G401 (cell line): ENCODE measurements at regions not wholly inside any gene's neighbourhood (a gene's known extent, or its start where the extent isn't known, plus 50 kb on each side); places are given as distances from the start of the nearest gene placed in this dataset.

ENCODE experiments used
- DNase-seq: peaks from one replicate; pipeline ENCODE4 v3.0.0-alpha.2; 2015; ENCODE audit warnings: low spot score
- in situ Hi-C: cut with HindIII; loops from 2 replicates; pipeline ENCODE4 v1.10.0; 2016; ENCODE audit warnings: low sequenced_read_pairs, mixed read lengths

- in situ Hi-C loops, result no loop called here
- DNase-seq, result no peak
Observed at GRCh38 chr18:61989138-61989537, 96.3 kb upstream of the RNF152 start.

DNA sequence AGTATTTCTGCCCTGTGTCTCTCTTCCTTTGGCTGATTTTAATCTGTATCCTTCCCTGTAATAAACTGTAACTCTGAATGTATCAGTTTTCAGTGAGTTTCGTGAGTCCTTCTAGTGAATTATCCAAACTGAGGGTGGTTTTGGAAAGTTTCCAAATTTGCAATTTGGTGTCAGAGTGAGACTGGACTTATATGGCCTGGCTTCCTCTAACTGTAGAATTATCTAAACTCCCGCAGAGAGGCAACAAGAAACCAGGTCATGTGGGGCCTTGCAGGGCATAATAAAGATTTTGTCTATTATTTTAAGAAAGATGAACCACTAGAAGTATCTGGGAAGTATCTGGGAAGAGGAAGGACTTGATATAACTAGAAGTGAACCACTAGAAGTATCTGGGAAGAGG is 95.3 kb upstream of the RNF152 start:
- in situ Hi-C loops, result no loop called here
- peak; percentile 27 for DNase-seq

GRCh38 chr18:61985681-61986080 is 92.9 kb upstream of the RNF152 start:
- DNase-seq, result no peak
- in situ Hi-C loops, result no loop called here

DNA sequence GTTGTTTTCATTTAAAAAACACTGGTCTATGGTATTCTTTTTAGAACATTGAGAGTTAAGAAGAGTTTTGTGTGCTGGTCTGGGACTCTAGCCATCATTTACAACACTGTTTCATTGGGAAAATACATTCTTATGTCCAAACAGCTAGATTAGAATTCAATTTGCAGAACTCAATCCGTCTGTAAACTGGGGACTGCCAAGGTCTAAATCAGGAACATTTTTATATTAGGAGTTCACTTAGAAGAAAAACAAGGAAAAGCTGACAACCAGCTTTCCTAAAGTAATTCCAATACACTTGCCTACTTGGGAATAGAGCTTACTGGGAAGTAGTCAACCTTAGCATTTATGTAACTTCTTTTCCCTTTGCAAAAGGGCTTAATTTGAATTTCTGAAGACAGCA is 91.5 kb upstream of the RNF152 start:
- in situ Hi-C loops, result no loop called here

DNA sequence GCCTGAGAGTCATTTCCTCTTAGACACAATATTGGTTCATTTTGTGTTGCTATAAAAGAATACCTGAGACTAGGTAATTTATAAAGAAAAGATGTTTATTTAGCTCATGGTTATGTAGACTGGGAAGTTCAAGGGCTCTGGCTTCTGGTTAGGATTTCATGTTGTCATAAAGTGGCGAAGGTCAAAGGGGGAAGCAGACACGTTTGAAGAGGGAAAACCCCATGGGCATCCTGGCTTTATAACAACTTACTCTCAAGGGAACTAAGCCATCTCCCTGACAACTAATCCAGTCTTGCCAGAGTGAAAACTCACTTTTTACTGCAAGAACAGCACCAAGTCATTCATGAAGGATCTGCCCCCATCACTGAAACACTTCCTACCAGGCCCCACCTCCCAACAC is 89.7 kb upstream of the RNF152 start:
- no peak for DNase-seq
- in situ Hi-C loops, result no loop called here

More for the DNA sequence above, 91.5 kb upstream of the RNF152 start:
- DNase-seq, result no peak

DNA sequence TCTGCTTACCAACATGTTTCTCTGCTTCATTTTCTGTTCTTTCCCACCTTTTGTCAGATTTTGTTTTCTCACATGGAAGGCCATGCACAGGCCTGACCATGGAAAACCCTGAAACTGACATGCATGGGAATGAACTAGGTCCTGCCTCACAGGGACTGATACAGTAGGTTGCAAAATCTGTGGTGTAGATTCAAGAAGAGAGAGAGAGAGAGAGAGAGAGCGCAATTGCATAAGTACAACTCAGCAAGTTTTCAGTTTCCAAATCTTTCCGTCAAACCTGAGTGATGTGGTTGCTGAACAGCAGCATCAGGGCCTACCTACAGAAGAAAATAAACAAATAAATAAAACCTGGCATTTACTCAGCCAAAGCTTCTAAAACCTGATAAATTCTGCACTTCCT is 87.5 kb upstream of the RNF152 start:
- no peak for DNase-seq
- in situ Hi-C loops, result no loop called here

DNA sequence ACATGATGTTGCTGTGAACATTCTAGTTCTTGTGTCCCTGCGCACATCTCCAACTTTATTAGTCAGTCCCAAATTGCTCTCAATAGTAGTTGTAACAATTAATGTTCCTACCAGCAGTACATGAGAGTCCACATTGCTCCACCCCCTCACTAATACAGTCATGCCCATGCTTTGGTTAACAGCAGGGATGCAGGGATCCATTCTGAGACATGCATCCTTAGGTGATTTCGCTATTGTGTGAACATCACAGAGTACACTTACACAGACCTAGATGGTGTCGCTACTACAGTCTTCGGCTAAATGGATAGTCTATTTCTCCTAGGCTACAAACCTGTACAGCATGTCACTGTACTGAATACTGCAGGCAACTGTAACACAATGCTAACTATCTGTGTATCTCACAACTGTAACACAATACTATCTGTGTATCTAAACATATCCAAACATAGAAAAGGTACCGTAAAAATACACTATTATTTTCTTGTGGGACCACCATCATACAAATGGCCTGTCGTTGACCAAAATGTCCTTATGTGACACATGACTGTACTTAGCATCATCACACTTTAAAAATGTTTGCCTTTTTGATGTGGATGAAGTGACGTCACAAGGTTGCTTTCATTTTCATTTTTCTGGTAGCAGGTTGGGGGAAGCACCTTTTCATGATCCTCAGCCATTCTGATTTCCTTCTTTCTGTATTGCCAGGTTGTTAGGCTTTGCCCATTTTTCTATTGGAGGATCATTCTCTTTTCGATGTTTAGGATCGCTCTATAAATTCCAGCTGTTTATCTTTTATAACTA is 82.9 kb upstream of the RNF152 start:
- DNase-seq, result no peak
- in situ Hi-C loops, result no loop called here

GRCh38 chr18:61973273-61974115 is 80.7 kb upstream of the RNF152 start:
- no peak for DNase-seq
- in situ Hi-C loops, result no loop called here

DNA sequence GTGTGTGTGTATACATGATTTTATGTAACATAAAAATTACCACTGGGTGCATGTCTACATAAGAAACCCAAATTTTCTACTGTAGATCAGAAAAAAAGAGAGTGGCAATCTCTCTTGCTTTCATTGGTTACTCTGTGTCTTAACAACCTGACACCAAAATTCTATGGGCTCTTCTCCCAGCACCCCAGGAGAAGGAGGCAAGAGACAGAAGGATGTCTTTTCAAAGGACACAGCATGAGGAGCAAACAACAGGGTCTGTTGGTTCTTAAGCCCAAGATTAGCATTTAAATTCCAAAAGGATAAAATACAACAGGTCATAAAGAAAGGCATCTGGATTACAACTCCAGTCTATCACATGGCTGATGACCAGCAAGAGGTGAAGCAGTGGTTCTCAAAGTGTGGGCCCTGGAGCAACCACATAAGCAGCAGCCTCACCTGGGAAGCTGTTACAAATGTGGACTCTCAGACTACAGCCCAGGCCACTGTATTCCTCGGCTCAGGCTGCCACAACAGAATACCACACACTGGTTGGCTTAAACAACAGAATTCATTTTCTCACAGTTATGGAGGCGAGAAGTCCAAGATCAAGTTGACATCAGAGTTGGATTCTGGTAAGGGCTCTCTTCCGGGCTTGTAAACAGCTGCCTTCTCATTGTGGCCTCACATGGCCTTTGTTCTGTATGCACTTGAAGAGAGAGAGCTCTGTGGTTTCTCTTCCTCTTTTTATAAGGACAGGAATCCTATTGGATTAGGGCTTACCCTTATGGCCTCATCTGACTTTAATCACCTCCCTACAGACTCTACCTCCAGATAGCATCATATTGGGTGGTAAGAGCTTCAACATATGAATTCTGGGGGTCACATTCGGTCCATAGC is 79.8 kb upstream of the RNF152 start:
- DNase-seq, result no peak
- in situ Hi-C loops, result no loop called here

DNA sequence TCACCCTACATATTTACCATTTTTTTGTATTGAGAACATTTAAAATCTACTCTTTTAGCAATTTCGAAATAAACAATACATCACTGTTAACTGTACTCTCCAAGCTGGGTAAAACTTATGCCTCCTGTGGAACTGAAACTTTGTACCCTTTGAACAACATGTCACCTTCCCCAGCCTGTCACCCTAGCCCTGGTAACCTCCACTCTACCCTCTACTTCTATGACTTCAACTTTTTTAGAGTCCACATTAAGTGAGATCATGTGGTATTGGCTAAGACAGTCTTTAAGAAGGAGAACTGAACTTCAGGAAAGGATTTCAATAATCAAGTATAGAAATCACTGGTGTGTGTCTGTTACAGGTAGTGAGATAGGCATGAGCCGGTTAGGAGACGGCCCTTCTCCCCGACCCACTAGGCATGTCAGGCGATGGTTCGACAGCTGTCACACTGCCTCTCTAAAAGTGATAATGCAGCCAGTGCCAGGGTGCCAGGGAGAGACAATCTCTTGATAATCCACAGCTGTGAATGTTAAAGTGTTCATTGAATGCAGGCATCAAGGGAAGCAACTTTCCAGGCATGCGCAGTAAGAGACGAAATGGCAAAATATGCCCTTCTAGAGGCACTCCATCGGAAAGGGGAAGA is 74.6 kb upstream of the RNF152 start:
- in situ Hi-C loops, result no loop called here
- no peak for DNase-seq

- no peak for DNase-seq
- in situ Hi-C loops, result no loop called here
Observed at GRCh38 chr18:61965311-61965710, 72.5 kb upstream of the RNF152 start.

DNA sequence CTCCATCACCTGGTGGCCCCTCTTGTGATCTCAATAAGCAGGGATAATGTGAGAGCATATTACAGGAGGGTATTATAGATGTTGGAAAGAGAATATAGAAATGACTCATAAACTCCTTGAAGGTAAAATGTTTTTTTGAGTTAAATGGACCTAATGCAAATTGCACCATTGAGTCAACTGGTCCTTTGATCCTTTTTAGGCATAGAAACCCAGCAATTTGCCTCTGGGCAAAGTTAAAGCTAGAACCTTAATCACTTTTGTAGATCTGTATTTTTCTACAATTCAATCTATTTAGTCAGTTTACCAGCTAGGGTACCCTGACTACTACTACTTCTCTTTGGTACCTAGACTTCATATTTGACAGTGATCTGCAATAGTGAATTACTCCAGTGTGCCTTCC is 71.8 kb upstream of the RNF152 start:
- in situ Hi-C loops, result no loop called here
- no peak for DNase-seq

DNA sequence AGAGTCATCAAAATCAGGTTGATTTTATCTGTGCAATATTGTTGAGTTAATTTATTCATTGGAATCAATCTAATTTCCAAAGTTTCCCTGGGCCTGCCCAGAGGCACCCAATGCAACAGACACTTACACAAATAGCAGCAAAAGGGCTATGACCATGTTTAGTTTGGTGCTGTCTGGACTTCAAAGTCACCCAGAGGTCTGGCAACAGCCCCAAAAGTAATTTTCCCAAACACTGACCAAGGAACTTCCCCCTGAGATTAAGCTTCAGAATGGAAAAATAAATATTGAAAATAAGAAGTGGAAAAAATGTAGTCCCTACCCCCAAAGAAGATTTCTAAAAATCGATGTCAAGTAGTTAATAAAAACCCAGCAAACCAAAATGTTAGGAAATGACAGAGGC is 70.9 kb upstream of the RNF152 start:
- in situ Hi-C loops, result no loop called here
- DNase-seq, result no peak

GRCh38 chr18:61957801-61958516 is 65.2 kb upstream of the RNF152 start:
- DNase-seq, result no peak
- in situ Hi-C loops, result no loop called here

- no peak for DNase-seq
- in situ Hi-C loops, result no loop called here
Observed at GRCh38 chr18:61955644-61956043, 62.8 kb upstream of the RNF152 start.

DNA sequence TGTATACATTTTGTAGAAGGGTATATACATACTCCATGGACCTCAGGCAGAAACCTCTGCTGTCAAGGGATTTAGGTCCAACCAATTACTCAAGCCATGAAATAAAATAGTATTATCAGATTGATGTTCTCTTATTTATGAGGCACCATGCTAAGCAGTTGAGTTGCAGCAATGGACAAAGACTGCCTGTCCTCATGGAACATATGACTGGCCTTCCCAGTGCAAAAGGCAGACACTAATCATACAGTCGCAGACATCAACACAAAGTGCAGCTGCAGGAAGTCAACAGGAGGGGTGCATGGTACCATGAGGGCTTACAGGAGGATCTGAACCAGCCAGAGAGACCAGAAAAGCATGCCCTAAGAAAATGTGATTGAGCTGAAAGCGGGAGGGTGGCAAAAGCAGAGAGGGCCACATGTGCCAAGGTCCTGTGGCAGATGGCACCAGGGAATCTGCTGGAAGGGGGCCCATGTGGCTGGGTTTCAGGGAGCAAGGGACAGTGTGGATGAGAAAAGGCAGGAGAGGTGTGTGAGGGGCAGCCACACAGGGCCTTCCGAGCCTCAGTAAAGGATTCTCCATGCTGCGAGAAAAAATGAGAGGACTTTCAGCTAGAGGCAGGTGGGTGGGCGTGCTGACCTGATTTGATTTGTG is 61.4 kb upstream of the RNF152 start:
- in situ Hi-C loops, result no loop called here
- DNase-seq, result no peak

DNA sequence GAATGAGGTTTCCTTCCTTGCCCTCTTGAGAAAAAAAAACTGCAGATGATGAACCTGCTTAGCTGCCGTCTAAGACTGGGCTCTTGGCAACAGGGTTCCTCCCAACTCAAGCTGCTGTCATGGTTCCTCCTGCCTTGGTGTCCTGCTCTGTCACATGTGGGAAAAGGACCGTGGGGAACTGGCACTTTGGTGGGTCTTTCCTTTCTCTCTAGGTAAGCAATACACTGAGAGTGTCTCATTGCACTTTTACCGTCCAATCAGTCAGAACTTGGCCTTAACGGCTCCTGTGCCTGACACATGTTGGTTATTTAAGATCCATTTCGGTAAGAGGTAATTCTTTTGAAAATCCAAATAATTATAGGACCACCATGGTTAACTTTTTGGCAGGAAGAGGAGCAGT is 60.8 kb upstream of the RNF152 start:
- no peak for DNase-seq
- in situ Hi-C loops, result no loop called here

GRCh38 chr18:61953161-61953560 is 60.4 kb upstream of the RNF152 start:
- in situ Hi-C loops, result no loop called here

More at GRCh38 chr18:61953161-61953560, 60.4 kb upstream of the RNF152 start:
- DNase-seq, result no peak
